Sigmoid colon (tissue), 4 donors: ENCODE measurements at regions not wholly inside any gene's neighbourhood (a gene's known extent, or its start where the extent isn't known, plus 50 kb on each side); places are given as distances from the start of the nearest gene placed in this dataset.

ENCODE experiments used
- EP300 ChIP-seq, 4 donors: sonication (generic); formaldehyde crosslinking; IDR thresholded peaks; one replicate each; pipeline ENCODE4 v1.6.1; 2017; ENCODE audit warnings: antibody characterized with exemption in 4 of 4
- POLR2A ChIP-seq, 2 donors: fragments of 450-650 bp; IDR thresholded peaks; one replicate each; pipeline ENCODE4 v1.6.1; 2016; ENCODE audit warnings: antibody characterized with exemption in 2 of 2, mild to moderate bottlenecking in 2 of 2, moderate library complexity in 2 of 2
- POLR2AphosphoS5 ChIP-seq, 4 donors: sonication (generic); formaldehyde crosslinking; IDR thresholded peaks; one replicate each; pipeline ENCODE4 v1.6.1; 2017; ENCODE audit warnings: antibody characterized with exemption in 4 of 4
- TF ChIP-seq, protein P1 (sequence below), 4 experiments: fragments of 450-650 bp in 3 of 4; fragments of 200-600 bp in 1 of 4; IDR thresholded peaks; one replicate each; pipeline ENCODE4 v1.5.1; 2016 to 2019; ENCODE audit warnings: antibody characterized with exemption in 4 of 4, mild to moderate bottlenecking in 3 of 4, moderate library complexity in 2 of 4

DNA sequence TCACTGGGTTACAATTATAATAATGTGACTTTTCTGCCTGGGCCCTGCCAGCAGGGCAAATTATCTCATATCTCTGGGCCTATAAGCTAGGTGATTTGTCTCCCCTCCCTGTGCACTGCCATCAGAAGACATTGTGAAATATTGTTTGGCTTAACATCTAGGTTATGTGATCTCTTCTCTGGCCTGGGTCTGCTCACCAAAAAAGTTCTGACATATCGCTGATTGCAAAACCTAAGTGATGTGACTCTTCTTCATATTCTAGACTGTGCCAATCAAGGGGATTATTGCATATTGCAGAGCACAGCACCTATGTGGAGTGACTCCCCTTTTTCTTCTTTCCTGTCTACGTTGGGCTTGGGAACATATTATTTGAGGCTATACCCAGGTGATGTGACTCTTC, 1123.1 kb upstream of the AMELY start:
- TF ChIP-seq, protein P1, sequence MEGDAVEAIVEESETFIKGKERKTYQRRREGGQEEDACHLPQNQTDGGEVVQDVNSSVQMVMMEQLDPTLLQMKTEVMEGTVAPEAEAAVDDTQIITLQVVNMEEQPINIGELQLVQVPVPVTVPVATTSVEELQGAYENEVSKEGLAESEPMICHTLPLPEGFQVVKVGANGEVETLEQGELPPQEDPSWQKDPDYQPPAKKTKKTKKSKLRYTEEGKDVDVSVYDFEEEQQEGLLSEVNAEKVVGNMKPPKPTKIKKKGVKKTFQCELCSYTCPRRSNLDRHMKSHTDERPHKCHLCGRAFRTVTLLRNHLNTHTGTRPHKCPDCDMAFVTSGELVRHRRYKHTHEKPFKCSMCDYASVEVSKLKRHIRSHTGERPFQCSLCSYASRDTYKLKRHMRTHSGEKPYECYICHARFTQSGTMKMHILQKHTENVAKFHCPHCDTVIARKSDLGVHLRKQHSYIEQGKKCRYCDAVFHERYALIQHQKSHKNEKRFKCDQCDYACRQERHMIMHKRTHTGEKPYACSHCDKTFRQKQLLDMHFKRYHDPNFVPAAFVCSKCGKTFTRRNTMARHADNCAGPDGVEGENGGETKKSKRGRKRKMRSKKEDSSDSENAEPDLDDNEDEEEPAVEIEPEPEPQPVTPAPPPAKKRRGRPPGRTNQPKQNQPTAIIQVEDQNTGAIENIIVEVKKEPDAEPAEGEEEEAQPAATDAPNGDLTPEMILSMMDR (IDR thresholded peaks at IDR 0.05) = no peak
- TF ChIP-seq POLR2AphosphoS5 (IDR thresholded peaks at IDR 0.05) (no peak), POLR2A (IDR thresholded peaks at IDR 0.05) (no peak), EP300 (IDR thresholded peaks at IDR 0.05) (no peak)
